Heart right ventricle (tissue), 16 donors: ENCODE measurements at regions not wholly inside any gene's neighbourhood (a gene's known extent, or its start where the extent isn't known, plus 50 kb on each side); places are given as distances from the start of the nearest gene placed in this dataset.
"Not testable (repeated sequence)": the region's sequence is repeated elsewhere in the genome, so short reads cannot be mapped to it uniquely, and the experiment has no call there.

Experiments used
- ATAC-seq, 8 donors: fragments of 200-7000 bp; cut with Tn5 transposase; one replicate each; pipeline ENCODE4 v1.9.1; 2020; ENCODE audit warnings: mild to moderate bottlenecking in 8 of 8, moderate library complexity in 8 of 8, moderate number of reproducible peaks in 1 of 8
- DNase-seq, 2 donors: peaks; one replicate each; pipeline ENCODE4 v3.0.0-alpha.2; 2020
- H3K27ac ChIP-seq, 10 donors: fragments of 200-600 bp; sonication (generic) in 2 of 10; one replicate each; pipeline versions ENCODE4 v1.5.0 to v1.8.0; 2020 to 2022; ENCODE audit warnings: mild to moderate bottlenecking in 3 of 10
- H3K27me3 ChIP-seq, 7 donors: fragments of 200-600 bp; one replicate each; pipeline ENCODE4 v1.8.0; 2021 to 2022; ENCODE audit warnings: mild to moderate bottlenecking in 2 of 7
- H3K36me3 ChIP-seq, 9 donors: fragments of 200-600 bp; sonication (generic) in 1 of 9; one replicate each; pipeline versions ENCODE4 v1.5.0 to v1.8.0; 2020 to 2022; ENCODE audit warnings: mild to moderate bottlenecking in 2 of 9
- H3K4me1 ChIP-seq, 9 donors: fragments of 200-600 bp; sonication (generic) in 1 of 9; one replicate each; pipeline versions ENCODE4 v1.5.0 to v1.8.0; 2020 to 2022; ENCODE audit warnings: mild to moderate bottlenecking in 4 of 9
- H3K4me3 ChIP-seq, 10 donors: fragments of 200-600 bp; sonication (generic) in 2 of 10; one replicate each; pipeline versions ENCODE4 v1.5.0 to v1.8.0; 2020 to 2022; ENCODE audit warnings: mild to moderate bottlenecking in 7 of 10, moderate library complexity in 2 of 10
- H3K9me3 ChIP-seq, 11 donors: fragments of 200-600 bp in 10 of 11; sonication (generic) in 2 of 11; one replicate each; pipeline versions ENCODE4 v1.5.0 to v1.8.0; 2013 to 2022; ENCODE audit warnings: mild to moderate bottlenecking in 2 of 11, control low read depth in 1 of 11, moderate library complexity in 1 of 11
- CTCF ChIP-seq, 9 donors: fragments of 200-600 bp; sonication (generic) in 2 of 9; IDR thresholded peaks; one replicate each; pipeline versions ENCODE4 v1.5.0 to v1.8.0; 2021 to 2022; ENCODE audit warnings: antibody characterized with exemption in 9 of 9, mild to moderate bottlenecking in 5 of 9, moderate library complexity in 1 of 9
- WGBS, 2 donors: extraction: QIAGEN DNeasy Blood & Tissue Kit; methylation state at CpG; one replicate each; pipeline ENCODE4 v1.1.7; 2013; ENCODE audit warnings: inconsistent platforms in 1 of 2; 5-methylcytosine and 5-hydroxymethylcytosine counted together
- intact Hi-C, 10 donors: fragments of 100-400 bp; cut with DNase I; formaldehyde crosslinking; loops; one replicate each; pipeline versions ENCODE4 v1.11.1 to v1.14.2; 2022
- donor health status: Arrhythmogenic right ventricular cardiomyopathy.
- donor health status: ischemic (EF 13 %, LVEDD 7.1; RV severe dilation, severe dysfunction).
- donor health status: healthy with polysubstance abuse.
- donor health status: DM: no; HTN: yes; CAD: no.
- donor health status: DM: no; HTN: no; CAD: no.
- donor health status: ischemic (EF 25% LVEDD 6.9; RV normal size, moderate dysfunction).
- donor health status: ischemic (EF 25% LVEDD 5.7; RV mildly dilated, moderate dysfunction).
- donor health status: healthy.
- donor health status: DM: yes; HTN: yes; CAD: no.
- donor health status: Ischemic cardiomyopathy.
- donor health status: ischemic (EF 35%, LVEDD 5.7; RV mildly dilated, moderate dysfunction).
- donor health status: nonischemic (EF 11% LVEDD 7.7; RV severe dilation, severe dysfunction).
- donor health status: DM: yes; HTN: yes; CAD: no.
- donor health status: PGD.
- donor health status: ischemic (EF 29% LVEDD 5.4; RV normal size, mild dysfunction).
- donor health status: nonischemic (EF 23%, LVEDD 6.1; RV moderate dilation, normal function).

- no peaks in the 10 kb centered on the region for H3K27me3 ChIP-seq
- DNase-seq (no peak), ATAC-seq (no peak)
- intact Hi-C loops, result no loop called here
- no peaks in the 10 kb centered on the region for H3K4me1 ChIP-seq
- 78 to 80% methylated on average over 2 of the region's 2 CpGs for WGBS, 2 donors
- H3K36me3 ChIP-seq, result no peaks in the 10 kb centered on the region
- H3K9me3 ChIP-seq, result peaks cover 0 to 27% (median 5%) of the 10 kb centered on the region in 11 donors
- no peak for TF ChIP-seq CTCF (IDR thresholded peaks at IDR 0.05)
- H3K27ac ChIP-seq, result no peak overlapping the region
- H3K4me3 ChIP-seq, result no peak overlapping the region
Observed at GRCh38 chr6:135728589-135728988, 122.9 kb upstream of the PDE7B start.

- WGBS, 2 donors, result 94 to 95% methylated on average over 3 of the region's 3 CpGs
- Histone ChIP-seq H3K9me3 (peaks cover 0 to 10% (median 2%) of the 10 kb centered on the region in 11 donors), H3K4me1 (no peaks in the 10 kb centered on the region), H3K27me3 (no peaks in the 10 kb centered on the region), H3K36me3 (no peaks in the 10 kb centered on the region), H3K27ac (no peak overlapping the region), H3K4me3 (no peak overlapping the region)
- DNase-seq (no peak), ATAC-seq (no peak)
- TF ChIP-seq CTCF (IDR thresholded peaks at IDR 0.05), result no peak
- intact Hi-C loops, result no loop called here
Observed at GRCh38 chr6:135731116-135731515, 120.4 kb upstream of the PDE7B start.

- ATAC-seq, intact Hi-C loops, H3K4me1 ChIP-seq, H3K9me3 ChIP-seq, H3K27ac ChIP-seq, DNase-seq, H3K27me3 ChIP-seq, H3K36me3 ChIP-seq, H3K4me3 ChIP-seq: not testable (repeated sequence)
- 96 to 97% methylated on average over 6 of the region's 6 CpGs for WGBS, 2 donors
Observed at GRCh38 chr6:135736351-135736750, 115.2 kb upstream of the PDE7B start.

- no peaks in the 10 kb centered on the region for H3K4me1 ChIP-seq
- H3K27ac ChIP-seq, result no peak overlapping the region
- WGBS, 2 donors, result 62 to 81% methylated on average over 1 of the region's 1 CpG
- no peak for TF ChIP-seq CTCF (IDR thresholded peaks at IDR 0.05)
- no peaks in the 10 kb centered on the region for H3K36me3 ChIP-seq
- H3K4me3 ChIP-seq, result no peak overlapping the region
- intact Hi-C loops, result no loop called here
- ATAC-seq (no peak), DNase-seq (no peak)
- no peaks in the 10 kb centered on the region for H3K27me3 ChIP-seq
- no peaks in the 10 kb centered on the region for H3K9me3 ChIP-seq
Observed at GRCh38 chr6:135738636-135739035, 112.9 kb upstream of the PDE7B start.

GRCh38 chr6:135739288-135739687 lies 112.2 kb upstream of the PDE7B start:
- Histone ChIP-seq H3K27me3 (no peaks in the 10 kb centered on the region), H3K9me3 (no peaks in the 10 kb centered on the region), H3K4me1 (no peaks in the 10 kb centered on the region), H3K36me3 (no peaks in the 10 kb centered on the region), H3K4me3 (no peak overlapping the region), H3K27ac (no peak overlapping the region)
- WGBS, 2 donors, result 62 to 64% methylated on average over 7 of the region's 7 CpGs
- intact Hi-C loops, result no loop called here
- ATAC-seq (no peak), DNase-seq (no peak)
- no peak for TF ChIP-seq CTCF (IDR thresholded peaks at IDR 0.05)
